Upper lobe of right lung (tissue), 1 donor: ENCODE measurements at regions not wholly inside any gene's neighbourhood (a gene's known extent, or its start where the extent isn't known, plus 50 kb on each side); places are given as distances from the start of the nearest gene placed in this dataset.

ENCODE experiments used
- ATAC-seq: fragments of 200-7000 bp; cut with Tn5 transposase; one replicate; pipeline ENCODE4 v1.9.1; 2020; ENCODE audit warnings: mild to moderate bottlenecking, moderate library complexity
- DNase-seq: peaks from one replicate; pipeline ENCODE4 v3.0.0-alpha.2; 2020
- H3K27ac ChIP-seq: fragments of 200-600 bp; one replicate; pipeline ENCODE4 v1.8.0; 2022
- H3K27me3 ChIP-seq: fragments of 200-600 bp; one replicate; pipeline ENCODE4 v1.8.0; 2022; ENCODE audit warnings: mild to moderate bottlenecking
- H3K36me3 ChIP-seq: fragments of 200-600 bp; one replicate; pipeline ENCODE4 v1.8.0; 2022
- H3K4me1 ChIP-seq: fragments of 200-600 bp; one replicate; pipeline ENCODE4 v1.8.0; 2022
- H3K4me3 ChIP-seq: fragments of 200-600 bp; one replicate; pipeline ENCODE4 v1.8.0; 2022; ENCODE audit warnings: mild to moderate bottlenecking
- H3K9me3 ChIP-seq: fragments of 200-600 bp; one replicate; pipeline ENCODE4 v1.8.0; 2022
- intact Hi-C: fragments of 100-400 bp; cut with DNase I; formaldehyde crosslinking; loops from one replicate; pipeline ENCODE4 v1.11.0; 2022
- TF ChIP-seq, protein P1 (sequence below): fragments of 200-600 bp; IDR thresholded peaks from one replicate; pipeline ENCODE4 v1.8.0; 2022; ENCODE audit warnings: antibody characterized with exemption
- donor health status: DM: no; HTN: yes; CAD: no; lungs with severe emphysema.

DNA sequence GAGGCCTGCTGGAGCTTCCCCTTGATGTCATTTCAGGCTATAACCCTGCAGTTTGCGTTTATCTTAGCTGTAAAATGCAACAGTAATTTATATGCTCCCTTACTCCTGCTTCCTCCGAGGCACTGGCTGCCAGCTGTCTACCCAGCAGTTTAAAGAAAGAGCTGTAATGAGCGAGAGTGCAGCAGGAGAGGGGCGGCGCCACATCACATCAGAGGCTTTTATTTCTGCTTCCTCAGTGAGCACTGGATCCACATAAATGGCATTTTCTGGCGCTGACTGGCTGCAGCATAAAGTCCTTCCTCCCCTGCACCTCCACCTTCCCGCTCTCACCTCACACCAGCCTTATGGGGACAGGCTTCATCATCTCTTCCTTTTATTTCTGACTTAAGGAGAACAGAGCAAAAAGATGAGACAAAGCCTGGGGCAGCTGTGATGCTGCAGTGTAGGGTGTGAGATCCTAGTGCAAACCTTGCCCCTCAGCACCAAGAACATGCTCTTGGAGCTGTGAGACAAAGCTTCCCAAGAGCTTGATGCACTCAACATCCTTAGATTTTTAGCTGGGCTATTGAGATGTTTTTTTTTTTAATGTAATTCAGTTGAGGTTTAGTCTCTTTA is 829.6 kb upstream of the ZNF608 start:
- intact Hi-C loops = no loop called here
- Histone ChIP-seq H3K27ac (no peak overlapping the region), H3K4me3 (no peak overlapping the region), H3K36me3 (no peaks in the 10 kb centered on the region), H3K9me3 (no peaks in the 10 kb centered on the region), H3K27me3 (no peaks in the 10 kb centered on the region), H3K4me1 (peaks cover 4% of the 10 kb centered on the region)
- DNase-seq (no peak), ATAC-seq (no peak)
- TF ChIP-seq, protein P1, sequence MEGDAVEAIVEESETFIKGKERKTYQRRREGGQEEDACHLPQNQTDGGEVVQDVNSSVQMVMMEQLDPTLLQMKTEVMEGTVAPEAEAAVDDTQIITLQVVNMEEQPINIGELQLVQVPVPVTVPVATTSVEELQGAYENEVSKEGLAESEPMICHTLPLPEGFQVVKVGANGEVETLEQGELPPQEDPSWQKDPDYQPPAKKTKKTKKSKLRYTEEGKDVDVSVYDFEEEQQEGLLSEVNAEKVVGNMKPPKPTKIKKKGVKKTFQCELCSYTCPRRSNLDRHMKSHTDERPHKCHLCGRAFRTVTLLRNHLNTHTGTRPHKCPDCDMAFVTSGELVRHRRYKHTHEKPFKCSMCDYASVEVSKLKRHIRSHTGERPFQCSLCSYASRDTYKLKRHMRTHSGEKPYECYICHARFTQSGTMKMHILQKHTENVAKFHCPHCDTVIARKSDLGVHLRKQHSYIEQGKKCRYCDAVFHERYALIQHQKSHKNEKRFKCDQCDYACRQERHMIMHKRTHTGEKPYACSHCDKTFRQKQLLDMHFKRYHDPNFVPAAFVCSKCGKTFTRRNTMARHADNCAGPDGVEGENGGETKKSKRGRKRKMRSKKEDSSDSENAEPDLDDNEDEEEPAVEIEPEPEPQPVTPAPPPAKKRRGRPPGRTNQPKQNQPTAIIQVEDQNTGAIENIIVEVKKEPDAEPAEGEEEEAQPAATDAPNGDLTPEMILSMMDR = no peak

DNA sequence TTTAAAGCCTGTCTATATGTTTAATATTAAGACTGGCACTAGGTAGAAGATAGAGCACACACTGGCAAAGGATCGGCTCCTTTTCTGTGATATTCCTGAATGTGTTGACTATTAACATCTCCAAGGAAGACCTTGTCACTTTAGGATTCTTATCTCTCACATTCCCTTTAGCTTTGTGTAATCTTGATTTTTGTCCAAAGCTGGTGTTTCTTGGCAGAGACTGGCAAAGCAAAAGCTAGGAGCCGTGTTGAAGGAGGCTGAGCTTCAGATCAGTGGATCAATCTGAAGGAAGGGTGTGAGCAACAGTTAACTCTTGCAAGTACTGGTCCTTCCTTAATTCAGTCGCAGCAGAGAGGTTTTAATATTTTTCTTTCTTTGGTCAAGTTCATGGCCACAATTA is 830.4 kb upstream of the ZNF608 start:
- Histone ChIP-seq H3K36me3 (no peaks in the 10 kb centered on the region), H3K27ac (no peak overlapping the region), H3K4me3 (no peak overlapping the region)

DNA sequence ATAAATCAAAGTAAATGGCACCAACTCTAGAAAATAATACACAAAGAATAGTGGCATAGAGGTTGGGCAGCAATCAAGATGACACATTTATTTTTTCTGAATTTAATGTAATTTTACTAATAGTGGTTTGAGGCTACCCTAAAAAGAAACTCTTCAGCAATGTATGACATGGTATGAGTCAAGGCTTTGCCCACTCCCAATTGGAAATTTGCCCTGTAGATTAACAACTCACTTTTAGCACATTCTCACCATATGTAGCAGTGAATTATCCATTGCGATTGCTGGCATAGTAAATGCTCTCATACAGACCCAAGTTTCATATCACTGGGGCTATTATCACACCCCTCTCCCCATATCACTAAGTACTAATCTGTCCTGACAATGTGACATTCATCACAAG is 832.1 kb upstream of the ZNF608 start:
- H3K27me3 ChIP-seq = no peaks in the 10 kb centered on the region
- DNase-seq = no peak
- intact Hi-C loops = no loop called here
- no peaks in the 10 kb centered on the region for H3K9me3 ChIP-seq
- H3K36me3 ChIP-seq = no peaks in the 10 kb centered on the region
- TF ChIP-seq, protein P1 = no peak
- peaks cover 18% of the 10 kb centered on the region for H3K4me1 ChIP-seq
- H3K27ac ChIP-seq = no peak overlapping the region
- ATAC-seq = no peak
- no peak overlapping the region for H3K4me3 ChIP-seq

More for the DNA sequence above, 830.4 kb upstream of the ZNF608 start:
- no peaks in the 10 kb centered on the region for H3K27me3 ChIP-seq
- ATAC-seq = no peak
- no peak for DNase-seq
- intact Hi-C loops = no loop called here
- TF ChIP-seq, protein P1 = no peak
- H3K9me3 ChIP-seq = no peaks in the 10 kb centered on the region
- peaks cover 8% of the 10 kb centered on the region for H3K4me1 ChIP-seq

DNA sequence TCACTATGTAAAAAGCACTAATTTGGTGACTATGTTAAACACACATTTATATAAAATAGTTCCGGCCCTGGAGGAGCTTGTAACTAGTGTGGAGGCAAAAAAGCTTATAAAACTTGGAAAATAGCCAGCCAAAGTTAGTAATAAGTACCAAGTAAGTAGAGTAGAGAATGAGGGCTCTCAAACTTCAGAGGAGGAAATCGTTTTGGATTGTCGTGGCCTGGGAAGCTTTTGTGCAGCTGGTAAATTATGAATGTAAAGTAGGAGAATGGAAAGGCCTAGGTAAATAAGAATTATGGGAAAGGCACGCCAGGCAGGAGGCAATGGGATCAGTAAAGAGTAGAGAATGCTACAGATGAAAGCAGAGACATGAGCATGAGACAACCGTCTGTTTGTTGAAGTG is 832.7 kb upstream of the ZNF608 start:
- Histone ChIP-seq H3K36me3 (no peaks in the 10 kb centered on the region), H3K4me3 (no peak overlapping the region), H3K27me3 (no peaks in the 10 kb centered on the region), H3K4me1 (peaks cover 18% of the 10 kb centered on the region), H3K9me3 (no peaks in the 10 kb centered on the region), H3K27ac (no peak overlapping the region)
- no peak for ATAC-seq
- DNase-seq = no peak
- intact Hi-C loops = no loop called here
- TF ChIP-seq, protein P1 = no peak

DNA sequence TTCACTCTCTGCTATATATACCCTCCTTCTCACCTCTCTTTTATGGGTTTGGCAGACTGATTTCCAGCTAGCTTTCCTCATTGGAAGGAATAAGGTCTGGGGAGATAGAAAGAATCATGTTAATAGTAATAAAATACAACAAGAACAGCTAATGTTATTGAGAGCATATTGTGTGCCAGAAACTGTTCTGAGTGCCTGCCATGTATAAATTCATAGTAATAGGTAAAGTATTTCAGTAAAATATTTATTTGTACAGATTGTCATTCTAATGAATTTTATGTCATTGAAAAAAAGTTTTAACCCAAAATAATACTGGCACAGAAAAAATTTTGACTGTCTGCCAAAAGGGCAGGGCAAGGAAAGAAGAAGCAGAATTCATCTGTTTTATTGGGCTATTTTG is 834.9 kb upstream of the ZNF608 start:
- ATAC-seq (no peak), DNase-seq (no peak)
- H3K27ac ChIP-seq = no peak overlapping the region
- TF ChIP-seq, protein P1 = no peak
- H3K4me1 ChIP-seq = peaks cover 14% of the 10 kb centered on the region
- H3K27me3 ChIP-seq = no peaks in the 10 kb centered on the region
- no peaks in the 10 kb centered on the region for H3K9me3 ChIP-seq
- H3K36me3 ChIP-seq = no peaks in the 10 kb centered on the region
- H3K4me3 ChIP-seq = no peak overlapping the region
- intact Hi-C loops = no loop called here

DNA sequence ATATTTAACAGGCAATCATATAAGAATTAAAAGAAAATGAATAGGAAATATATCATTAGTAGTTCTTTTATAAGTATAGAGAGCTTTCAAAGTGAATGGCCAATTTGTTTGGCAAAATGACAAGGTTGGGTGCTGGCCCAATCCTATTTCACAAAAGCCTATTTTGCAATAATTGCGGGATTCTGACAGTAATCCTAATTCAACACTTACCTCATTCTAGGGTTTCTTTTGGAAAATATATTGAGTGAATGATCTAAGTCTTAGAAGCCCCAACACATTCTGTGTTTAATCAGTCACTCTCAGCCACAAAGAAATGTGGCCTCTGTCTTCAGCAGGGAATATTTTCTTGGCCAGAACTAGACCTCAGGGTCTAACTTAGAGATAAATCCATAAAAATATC is 835.9 kb upstream of the ZNF608 start:
- no peak overlapping the region for H3K27ac ChIP-seq
- H3K36me3 ChIP-seq = no peaks in the 10 kb centered on the region
- no peak overlapping the region for H3K4me3 ChIP-seq
- H3K27me3 ChIP-seq = no peaks in the 10 kb centered on the region
- intact Hi-C loops = no loop called here
- TF ChIP-seq, protein P1 = no peak
- ATAC-seq = no peak
- DNase-seq = no peak
- H3K9me3 ChIP-seq = no peaks in the 10 kb centered on the region
- H3K4me1 ChIP-seq = peaks cover 14% of the 10 kb centered on the region
